ENCODE measurements at regions not wholly inside any gene's neighbourhood (a gene's known extent, or its start where the extent isn't known, plus 50 kb on each side); places are given as distances from the start of the nearest gene placed in this dataset.

GRCh38 chr21:41633627-41634026 lies 125.7 kb upstream of the TMPRSS2 start:
- DNase-seq (ENCODE audit: low read depth in 3 of 3, low spot score in 2 of 3), result no peak

- DNase-seq (ENCODE audit: low read depth in 3 of 3, low spot score in 2 of 3), result no peak
These were observed 125.0 kb upstream of the TMPRSS2 start for GRCh38 chr21:41632748-41633475.

GRCh38 chr21:41631564-41632461 lies 123.9 kb upstream of the TMPRSS2 start:
- no peak for DNase-seq (ENCODE audit: low read depth in 3 of 3, low spot score in 2 of 3)

- no peak for DNase-seq (ENCODE audit: low read depth in 3 of 3, low spot score in 2 of 3)
These were observed 123.0 kb upstream of the TMPRSS2 start for GRCh38 chr21:41630917-41631316.

- DNase-seq (ENCODE audit: low read depth in 3 of 3, low spot score in 2 of 3), result no peak
These were observed 122.3 kb upstream of the TMPRSS2 start for GRCh38 chr21:41630249-41630648.

GRCh38 chr21:41628256-41628655 lies 120.3 kb upstream of the TMPRSS2 start:
- no peak for DNase-seq (ENCODE audit: low read depth in 3 of 3, low spot score in 2 of 3)

GRCh38 chr21:41627428-41627827 lies 119.5 kb upstream of the TMPRSS2 start:
- DNase-seq (ENCODE audit: low read depth in 3 of 3, low spot score in 2 of 3), result no peak

GRCh38 chr21:41626021-41626420 lies 118.1 kb upstream of the TMPRSS2 start:
- no peak for DNase-seq (ENCODE audit: low read depth in 3 of 3, low spot score in 2 of 3)

GRCh38 chr21:41625428-41625827 lies 117.5 kb upstream of the TMPRSS2 start:
- DNase-seq (ENCODE audit: low read depth in 3 of 3, low spot score in 2 of 3), result no peak

GRCh38 chr21:41624674-41625310 lies 116.8 kb upstream of the TMPRSS2 start:
- no peak for DNase-seq (ENCODE audit: low read depth in 3 of 3, low spot score in 2 of 3)

GRCh38 chr21:41623945-41624344 lies 116.0 kb upstream of the TMPRSS2 start:
- DNase-seq (ENCODE audit: low read depth in 3 of 3, low spot score in 2 of 3), result no peak

GRCh38 chr21:41622831-41623548 lies 115.0 kb upstream of the TMPRSS2 start:
- no peak for DNase-seq (ENCODE audit: low read depth in 3 of 3, low spot score in 2 of 3)

GRCh38 chr21:41622201-41622600 lies 114.2 kb upstream of the TMPRSS2 start:
- no peak for DNase-seq (ENCODE audit: low read depth in 3 of 3, low spot score in 2 of 3)

GRCh38 chr21:41621513-41621912 lies 113.6 kb upstream of the TMPRSS2 start:
- no peak for DNase-seq (ENCODE audit: low read depth in 3 of 3, low spot score in 2 of 3)

GRCh38 chr21:41620982-41621381 lies 113.0 kb upstream of the TMPRSS2 start:
- no peak for DNase-seq (ENCODE audit: low read depth in 3 of 3, low spot score in 2 of 3)

GRCh38 chr21:41620541-41620940 lies 112.6 kb upstream of the TMPRSS2 start:
- no peak for DNase-seq (ENCODE audit: low read depth in 3 of 3, low spot score in 2 of 3)

- no peak for DNase-seq (ENCODE audit: low read depth in 3 of 3, low spot score in 2 of 3)
These were observed 108.2 kb upstream of the TMPRSS2 start for GRCh38 chr21:41616031-41616591.

- DNase-seq (ENCODE audit: low read depth in 3 of 3, low spot score in 2 of 3), result no peak
These were observed 107.7 kb upstream of the TMPRSS2 start for GRCh38 chr21:41615613-41616012.

- no peak for DNase-seq (ENCODE audit: low read depth in 3 of 3, low spot score in 2 of 3)
These were observed 106.6 kb upstream of the TMPRSS2 start for GRCh38 chr21:41614511-41614910.

GRCh38 chr21:41613533-41613909 lies 105.6 kb upstream of the TMPRSS2 start:
- no peak for DNase-seq (ENCODE audit: low read depth in 3 of 3, low spot score in 2 of 3)

Data from right renal cortex interstitium (tissue), 3 donors.